GM23338 (cell line): ENCODE measurements at regions not wholly inside any gene's neighbourhood (a gene's known extent, or its start where the extent isn't known, plus 50 kb on each side); places are given as distances from the start of the nearest gene placed in this dataset.

Experiments
- ATAC-seq: fragments of 200-7000 bp; cut with Tn5 transposase; 3 replicates; pipeline ENCODE4 v1.9.1; 2020
- DNase-seq: peaks from one replicate; pipeline ENCODE4 v3.0.0-alpha.2; 2015; ENCODE audit warnings: low spot score
- H2AFZ ChIP-seq: fragments of 200-600 bp; sonication (generic); 2 replicates; pipeline ENCODE4 v1.8.0; 2016; ENCODE audit warnings: antibody characterized with exemption, mild to moderate bottlenecking, moderate library complexity
- H3F3A ChIP-seq: fragments of 200-600 bp; sonication (generic); replicated peaks from 2 replicates; pipeline ENCODE4 v1.8.0; 2017; ENCODE audit warnings: antibody characterized with exemption, mixed run types, low read depth
- H3K27ac ChIP-seq: fragments of 200-600 bp; sonication (generic); 2 replicates; pipeline ENCODE4 v1.6.1; 2016; ENCODE audit warnings: low read depth
- H3K27me3 ChIP-seq: fragments of 200-600 bp; sonication (generic); 2 replicates; pipeline ENCODE4 v1.8.0; 2016; ENCODE audit warnings: mild to moderate bottlenecking, mixed run types, moderate library complexity; ENCODE audit not compliant: insufficient read depth
- H3K36me3 ChIP-seq: fragments of 200-600 bp; sonication (generic); 2 replicates; pipeline ENCODE4 v1.8.0; 2016; ENCODE audit warnings: mild to moderate bottlenecking; ENCODE audit not compliant: insufficient read depth
- H3K4me1 ChIP-seq: fragments of 200-600 bp; sonication (generic); 2 replicates; pipeline ENCODE4 v1.8.0; 2016; ENCODE audit warnings: mild to moderate bottlenecking, moderate library complexity; ENCODE audit not compliant: insufficient read depth
- H3K4me2 ChIP-seq: fragments of 200-600 bp; sonication (generic); 2 replicates; pipeline ENCODE4 v1.7.1; 2017; ENCODE audit warnings: mixed run types
- H3K4me3 ChIP-seq: fragments of 200-600 bp; sonication (generic); 2 replicates; pipeline ENCODE4 v1.6.1; 2016; ENCODE audit warnings: mixed run types
- H3K79me2 ChIP-seq: fragments of 200-600 bp; sonication (generic); replicated peaks from 2 replicates; pipeline ENCODE4 v1.8.0; 2017; ENCODE audit warnings: mild to moderate bottlenecking; ENCODE audit not compliant: insufficient read depth
- H3K9me2 ChIP-seq: fragments of 200-600 bp; sonication (generic); 2 replicates; pipeline ENCODE4 v1.8.0; 2017; ENCODE audit not compliant: insufficient read depth
- H4K20me1 ChIP-seq: fragments of 200-600 bp; sonication (generic); replicated peaks from 2 replicates; pipeline ENCODE4 v1.8.0; 2017; ENCODE audit warnings: mild to moderate bottlenecking; ENCODE audit not compliant: insufficient read depth
- H3K27ac Mint-ChIP-seq: 2 replicates; pipeline ENCODE4 v1.8.0; 2020; ENCODE audit warnings: inconsistent platforms, mild to moderate bottlenecking, moderate library complexity, mixed read lengths
- H3K27me3 Mint-ChIP-seq: 3 replicates; pipeline ENCODE4 v1.8.0; 2022; ENCODE audit warnings: low read depth, mild to moderate bottlenecking, moderate library complexity, mixed read lengths, inconsistent platforms; ENCODE audit not compliant: insufficient read depth, poor library complexity
- H3K36me3 Mint-ChIP-seq: 3 replicates; pipeline ENCODE4 v1.8.0; 2021; ENCODE audit warnings: low read depth, mild to moderate bottlenecking, inconsistent platforms, moderate library complexity, mixed read lengths
- H3K4me1 Mint-ChIP-seq: 3 replicates; pipeline ENCODE4 v1.8.0; 2020; ENCODE audit warnings: mild to moderate bottlenecking, inconsistent platforms, mixed read lengths
- H3K4me3 Mint-ChIP-seq: 3 replicates; pipeline ENCODE4 v1.8.0; 2021; ENCODE audit warnings: moderate library complexity, mild to moderate bottlenecking, inconsistent platforms, mixed read lengths
- H3K9me3 Mint-ChIP-seq: 3 replicates; pipeline ENCODE4 v1.8.0; 2020; ENCODE audit warnings: moderate library complexity, mild to moderate bottlenecking, inconsistent platforms, mixed read lengths
- CREB1 ChIP-seq: fragments of 250-450 bp; sonication (Bioruptor Pico); IDR thresholded peaks from 2 replicates; pipeline ENCODE4 v1.5.0; 2020; ENCODE audit warnings: low read depth, mild to moderate bottlenecking, moderate library complexity
- EZH2 ChIP-seq: fragments of 200-600 bp; sonication (generic); IDR thresholded peaks from one replicate; pipeline ENCODE4 v1.8.0; 2017; ENCODE audit warnings: antibody characterized with exemption, mild to moderate bottlenecking, low read depth; ENCODE audit not compliant: unreplicated experiment
- EZH2phosphoT487 ChIP-seq: fragments of 200-600 bp; sonication (generic); IDR thresholded peaks from one replicate; pipeline ENCODE4 v1.8.1; 2018; ENCODE audit warnings: antibody characterized with exemption; ENCODE audit not compliant: unreplicated experiment
- NANOG ChIP-seq: IDR thresholded peaks from 2 replicates; pipeline ENCODE4 v1.6.1; 2016; ENCODE audit warnings: antibody characterized with exemption, borderline replicate concordance
- POLR2AphosphoS5 ChIP-seq: IDR thresholded peaks from 2 replicates; pipeline ENCODE4 v1.6.1; 2016; ENCODE audit warnings: antibody characterized with exemption, low read depth
- REST ChIP-seq: IDR thresholded peaks from one replicate; pipeline ENCODE4 v1.6.1; 2018; ENCODE audit warnings: antibody characterized with exemption; ENCODE audit not compliant: unreplicated experiment
- STAT1 ChIP-seq: IDR thresholded peaks from one replicate; pipeline ENCODE4 v1.6.1; 2016; ENCODE audit warnings: antibody characterized with exemption; ENCODE audit not compliant: unreplicated experiment
- ZNF114 ChIP-seq: fragments of 250-450 bp; sonication (Bioruptor Pico); IDR thresholded peaks from 2 replicates; pipeline ENCODE4 v1.5.0; 2020; ENCODE audit warnings: mild to moderate bottlenecking, moderate library complexity
- ZNF331 ChIP-seq: fragments of 250-450 bp; sonication (Bioruptor Pico); IDR thresholded peaks from 2 replicates; pipeline ENCODE4 v1.5.0; 2020; ENCODE audit warnings: low read depth, mild to moderate bottlenecking, moderate library complexity
- TF ChIP-seq, protein P1 (sequence below): fragments of 250-450 bp; sonication (Bioruptor Pico); IDR thresholded peaks from 2 replicates; pipeline ENCODE4 v1.5.0; 2020; ENCODE audit warnings: mild to moderate bottlenecking, moderate library complexity
- TF ChIP-seq, protein P2 (sequence below), 2 experiments: fragments of 200-600 bp in 1 of 2; sonication (generic) in 1 of 2; conservative IDR thresholded peaks; 2 replicates each; pipeline versions ENCODE4 v1.5.1 to v1.6.1; 2016 to 2017; ENCODE audit warnings: antibody characterized with exemption in 2 of 2, low read depth in 2 of 2, mild to moderate bottlenecking in 2 of 2, moderate library complexity in 1 of 2

DNA sequence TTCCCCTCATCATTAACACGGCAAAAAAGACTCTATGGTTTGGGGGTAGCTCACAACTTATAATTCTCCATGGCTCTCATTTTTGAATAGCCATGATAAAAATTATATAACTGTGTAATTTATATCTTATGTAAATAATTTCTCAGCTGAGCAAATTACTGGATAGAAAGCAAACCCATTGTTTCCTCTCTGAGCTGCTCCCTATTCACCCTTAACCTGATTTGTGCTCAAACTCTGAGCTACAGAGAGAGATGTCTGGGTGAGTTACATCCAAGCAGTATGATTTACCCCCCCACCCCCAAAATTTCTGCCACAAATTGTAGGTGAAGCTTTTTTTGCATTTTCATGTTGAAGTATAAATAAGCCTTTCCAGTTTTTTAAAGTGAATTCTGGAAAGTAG lies 123.7 kb downstream of the TFCP2L1 start (continued):
- TF ChIP-seq REST, result no peak
- no peak for TF ChIP-seq ZNF114 (CRISPR knock-in tag)

DNA sequence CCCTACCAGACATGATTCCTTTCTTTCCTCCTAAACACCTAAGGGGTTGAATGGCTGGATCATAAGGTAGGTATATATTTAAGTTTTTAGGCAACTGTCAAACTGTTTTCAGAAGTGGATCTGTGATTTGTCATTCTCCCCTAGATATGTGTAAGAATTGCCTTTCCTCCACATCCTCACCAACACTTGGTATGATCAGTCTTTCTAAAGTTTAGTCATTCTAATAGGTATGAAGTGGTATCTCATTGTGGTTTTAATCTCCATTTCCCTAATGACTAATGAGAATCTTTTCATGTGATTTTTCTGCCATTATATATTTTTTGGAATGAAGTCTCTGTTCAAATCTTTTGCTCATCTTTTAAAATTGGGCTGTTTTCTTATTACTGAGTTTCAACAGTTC lies 122.1 kb downstream of the TFCP2L1 start:
- Histone ChIP-seq H3K79me2 (no peaks in the 10 kb centered on the region), H4K20me1 (no peaks in the 10 kb centered on the region), H3K27me3 (no peaks in the 10 kb centered on the region), H3K4me1 (no peaks in the 10 kb centered on the region), H3F3A (no peaks in the 10 kb centered on the region), H3K4me2 (no peak overlapping the region), H3K27ac (no peak overlapping the region), H3K36me3 (no peaks in the 10 kb centered on the region), H2AFZ (no peak overlapping the region), H3K4me3 (no peak overlapping the region), H3K9me2 (no peaks in the 10 kb centered on the region)
- no peak overlapping the region for H3K27ac Mint-ChIP-seq
- H3K9me3 Mint-ChIP-seq, result peaks cover 18% of the 10 kb centered on the region
- no peak for ATAC-seq
- no peak for DNase-seq
- no peak overlapping the region for H3K4me3 Mint-ChIP-seq
- H3K36me3 Mint-ChIP-seq, result peaks cover 4% of the 10 kb centered on the region; the same call in 2 of the 3 replicates
- no peaks in the 10 kb centered on the region for H3K4me1 Mint-ChIP-seq
- peaks cover 6% of the 10 kb centered on the region for H3K27me3 Mint-ChIP-seq
- TF ChIP-seq NANOG, result no peak
- no peak for TF ChIP-seq REST
- TF ChIP-seq, protein P1, sequence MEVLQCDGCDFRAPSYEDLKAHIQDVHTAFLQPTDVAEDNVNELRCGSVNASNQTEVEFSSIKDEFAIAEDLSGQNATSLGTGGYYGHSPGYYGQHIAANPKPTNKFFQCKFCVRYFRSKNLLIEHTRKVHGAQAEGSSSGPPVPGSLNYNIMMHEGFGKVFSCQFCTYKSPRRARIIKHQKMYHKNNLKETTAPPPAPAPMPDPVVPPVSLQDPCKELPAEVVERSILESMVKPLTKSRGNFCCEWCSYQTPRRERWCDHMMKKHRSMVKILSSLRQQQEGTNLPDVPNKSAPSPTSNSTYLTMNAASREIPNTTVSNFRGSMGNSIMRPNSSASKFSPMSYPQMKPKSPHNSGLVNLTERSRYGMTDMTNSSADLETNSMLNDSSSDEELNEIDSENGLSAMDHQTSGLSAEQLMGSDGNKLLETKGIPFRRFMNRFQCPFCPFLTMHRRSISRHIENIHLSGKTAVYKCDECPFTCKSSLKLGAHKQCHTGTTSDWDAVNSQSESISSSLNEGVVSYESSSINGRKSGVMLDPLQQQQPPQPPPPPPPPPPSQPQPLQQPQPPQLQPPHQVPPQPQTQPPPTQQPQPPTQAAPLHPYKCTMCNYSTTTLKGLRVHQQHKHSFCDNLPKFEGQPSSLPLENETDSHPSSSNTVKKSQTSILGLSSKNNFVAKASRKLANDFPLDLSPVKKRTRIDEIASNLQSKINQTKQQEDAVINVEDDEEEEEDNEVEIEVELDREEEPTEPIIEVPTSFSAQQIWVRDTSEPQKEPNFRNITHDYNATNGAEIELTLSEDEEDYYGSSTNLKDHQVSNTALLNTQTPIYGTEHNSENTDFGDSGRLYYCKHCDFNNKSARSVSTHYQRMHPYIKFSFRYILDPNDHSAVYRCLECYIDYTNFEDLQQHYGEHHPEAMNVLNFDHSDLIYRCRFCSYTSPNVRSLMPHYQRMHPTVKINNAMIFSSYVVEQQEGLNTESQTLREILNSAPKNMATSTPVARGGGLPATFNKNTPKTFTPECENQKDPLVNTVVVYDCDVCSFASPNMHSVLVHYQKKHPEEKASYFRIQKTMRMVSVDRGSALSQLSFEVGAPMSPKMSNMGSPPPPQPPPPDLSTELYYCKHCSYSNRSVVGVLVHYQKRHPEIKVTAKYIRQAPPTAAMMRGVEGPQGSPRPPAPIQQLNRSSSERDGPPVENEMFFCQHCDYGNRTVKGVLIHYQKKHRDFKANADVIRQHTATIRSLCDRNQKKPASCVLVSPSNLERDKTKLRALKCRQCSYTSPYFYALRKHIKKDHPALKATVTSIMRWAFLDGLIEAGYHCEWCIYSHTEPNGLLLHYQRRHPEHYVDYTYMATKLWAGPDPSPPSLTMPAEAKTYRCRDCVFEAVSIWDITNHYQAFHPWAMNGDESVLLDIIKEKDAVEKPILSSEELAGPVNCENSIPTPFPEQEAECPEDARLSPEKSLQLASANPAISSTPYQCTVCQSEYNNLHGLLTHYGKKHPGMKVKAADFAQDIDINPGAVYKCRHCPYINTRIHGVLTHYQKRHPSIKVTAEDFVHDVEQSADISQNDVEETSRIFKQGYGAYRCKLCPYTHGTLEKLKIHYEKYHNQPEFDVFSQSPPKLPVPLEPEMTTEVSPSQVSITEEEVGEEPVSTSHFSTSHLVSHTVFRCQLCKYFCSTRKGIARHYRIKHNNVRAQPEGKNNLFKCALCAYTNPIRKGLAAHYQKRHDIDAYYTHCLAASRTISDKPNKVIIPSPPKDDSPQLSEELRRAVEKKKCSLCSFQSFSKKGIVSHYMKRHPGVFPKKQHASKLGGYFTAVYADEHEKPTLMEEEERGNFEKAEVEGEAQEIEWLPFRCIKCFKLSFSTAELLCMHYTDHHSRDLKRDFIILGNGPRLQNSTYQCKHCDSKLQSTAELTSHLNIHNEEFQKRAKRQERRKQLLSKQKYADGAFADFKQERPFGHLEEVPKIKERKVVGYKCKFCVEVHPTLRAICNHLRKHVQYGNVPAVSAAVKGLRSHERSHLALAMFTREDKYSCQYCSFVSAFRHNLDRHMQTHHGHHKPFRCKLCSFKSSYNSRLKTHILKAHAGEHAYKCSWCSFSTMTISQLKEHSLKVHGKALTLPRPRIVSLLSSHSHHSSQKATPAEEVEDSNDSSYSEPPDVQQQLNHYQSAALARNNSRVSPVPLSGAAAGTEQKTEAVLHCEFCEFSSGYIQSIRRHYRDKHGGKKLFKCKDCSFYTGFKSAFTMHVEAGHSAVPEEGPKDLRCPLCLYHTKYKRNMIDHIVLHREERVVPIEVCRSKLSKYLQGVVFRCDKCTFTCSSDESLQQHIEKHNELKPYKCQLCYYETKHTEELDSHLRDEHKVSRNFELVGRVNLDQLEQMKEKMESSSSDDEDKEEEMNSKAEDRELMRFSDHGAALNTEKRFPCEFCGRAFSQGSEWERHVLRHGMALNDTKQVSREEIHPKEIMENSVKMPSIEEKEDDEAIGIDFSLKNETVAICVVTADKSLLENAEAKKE (CRISPR knock-in tag), result no peak
- TF ChIP-seq CREB1 (CRISPR knock-in tag), result no peak
- TF ChIP-seq STAT1, result no peak
- TF ChIP-seq ZNF114 (CRISPR knock-in tag), result no peak
- TF ChIP-seq EZH2, result no peak
- TF ChIP-seq, protein P2, sequence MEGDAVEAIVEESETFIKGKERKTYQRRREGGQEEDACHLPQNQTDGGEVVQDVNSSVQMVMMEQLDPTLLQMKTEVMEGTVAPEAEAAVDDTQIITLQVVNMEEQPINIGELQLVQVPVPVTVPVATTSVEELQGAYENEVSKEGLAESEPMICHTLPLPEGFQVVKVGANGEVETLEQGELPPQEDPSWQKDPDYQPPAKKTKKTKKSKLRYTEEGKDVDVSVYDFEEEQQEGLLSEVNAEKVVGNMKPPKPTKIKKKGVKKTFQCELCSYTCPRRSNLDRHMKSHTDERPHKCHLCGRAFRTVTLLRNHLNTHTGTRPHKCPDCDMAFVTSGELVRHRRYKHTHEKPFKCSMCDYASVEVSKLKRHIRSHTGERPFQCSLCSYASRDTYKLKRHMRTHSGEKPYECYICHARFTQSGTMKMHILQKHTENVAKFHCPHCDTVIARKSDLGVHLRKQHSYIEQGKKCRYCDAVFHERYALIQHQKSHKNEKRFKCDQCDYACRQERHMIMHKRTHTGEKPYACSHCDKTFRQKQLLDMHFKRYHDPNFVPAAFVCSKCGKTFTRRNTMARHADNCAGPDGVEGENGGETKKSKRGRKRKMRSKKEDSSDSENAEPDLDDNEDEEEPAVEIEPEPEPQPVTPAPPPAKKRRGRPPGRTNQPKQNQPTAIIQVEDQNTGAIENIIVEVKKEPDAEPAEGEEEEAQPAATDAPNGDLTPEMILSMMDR (conservative IDR thresholded peaks at IDR 0.05; ENCODE audit: low read depth in 2 of 2), result no peak
- TF ChIP-seq EZH2phosphoT487, result no peak
- no peak for TF ChIP-seq ZNF331 (CRISPR knock-in tag)
- TF ChIP-seq POLR2AphosphoS5, result no peak
